ENCODE measurements at regions not wholly inside any gene's neighbourhood (a gene's known extent, or its start where the extent isn't known, plus 50 kb on each side); places are given as distances from the start of the nearest gene placed in this dataset.

DNA sequence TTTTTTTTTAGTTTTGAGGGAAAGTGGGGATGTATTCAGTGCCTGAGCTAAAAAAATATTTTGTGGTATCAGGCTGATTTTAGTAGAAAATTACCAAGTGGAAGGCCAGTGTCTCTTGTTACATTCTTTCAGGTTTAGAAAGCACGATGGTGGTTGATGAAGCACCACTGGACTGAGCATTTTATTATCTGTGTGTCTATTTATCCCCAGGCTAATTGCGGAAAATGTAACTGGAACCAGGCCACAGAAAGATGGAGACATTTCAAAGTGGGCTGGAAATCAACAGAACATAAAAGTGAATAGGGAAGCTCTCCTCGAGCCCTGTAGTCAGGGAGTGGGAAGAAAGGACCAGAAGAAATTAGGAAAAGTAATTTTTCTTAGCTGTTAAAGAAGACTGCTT lies 261.0 kb downstream of the STK31 start:
- no peak for DNase-seq (ENCODE audit: low read depth in 4 of 4, low spot score in 3 of 4)

- DNase-seq (ENCODE audit: low read depth in 4 of 4, low spot score in 3 of 4), result no peak
Observed at GRCh38 chr7:23972057-23972456, 262.0 kb downstream of the STK31 start.

DNA sequence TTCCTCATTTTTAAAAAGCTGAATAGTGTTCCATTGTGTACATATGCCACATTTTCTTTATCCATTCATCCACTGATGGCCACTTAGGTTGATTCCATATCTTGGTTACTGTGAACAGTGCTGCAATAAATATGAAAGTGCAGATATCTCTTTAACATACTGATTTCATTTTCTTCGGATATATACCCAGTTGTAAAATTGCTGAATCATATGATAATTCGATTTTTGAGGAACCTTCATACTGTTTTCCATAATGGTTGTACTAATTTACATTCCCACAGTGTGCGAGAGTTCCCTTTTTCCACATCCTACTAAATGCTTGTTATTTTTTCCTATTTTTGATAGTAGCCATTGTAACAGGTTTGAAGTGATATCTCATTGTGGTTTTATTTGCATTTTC lies 263.2 kb downstream of the STK31 start:
- no peak for DNase-seq (ENCODE audit: low read depth in 4 of 4, low spot score in 3 of 4)

DNA sequence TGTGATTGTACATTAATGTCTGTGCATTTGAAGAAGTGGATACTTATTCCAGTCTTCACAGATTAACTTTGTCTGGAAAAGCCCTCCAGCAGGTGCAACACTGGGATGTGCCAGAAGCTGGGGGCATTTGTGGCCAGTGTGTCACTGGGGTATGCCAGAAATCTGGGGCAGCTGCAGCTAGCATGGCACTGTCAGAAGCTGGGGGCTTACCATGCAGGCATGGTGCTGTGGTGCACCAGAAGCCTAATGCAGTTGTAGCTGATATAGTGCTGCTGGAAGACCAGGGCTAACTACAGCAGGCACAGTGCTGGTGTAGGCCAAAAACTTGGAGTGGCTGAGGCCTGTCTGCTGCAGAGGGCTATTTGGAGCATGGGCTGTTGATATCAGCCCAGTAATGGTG lies 270.1 kb downstream of the STK31 start:
- no peak for DNase-seq (ENCODE audit: low read depth in 4 of 4, low spot score in 3 of 4)

DNA sequence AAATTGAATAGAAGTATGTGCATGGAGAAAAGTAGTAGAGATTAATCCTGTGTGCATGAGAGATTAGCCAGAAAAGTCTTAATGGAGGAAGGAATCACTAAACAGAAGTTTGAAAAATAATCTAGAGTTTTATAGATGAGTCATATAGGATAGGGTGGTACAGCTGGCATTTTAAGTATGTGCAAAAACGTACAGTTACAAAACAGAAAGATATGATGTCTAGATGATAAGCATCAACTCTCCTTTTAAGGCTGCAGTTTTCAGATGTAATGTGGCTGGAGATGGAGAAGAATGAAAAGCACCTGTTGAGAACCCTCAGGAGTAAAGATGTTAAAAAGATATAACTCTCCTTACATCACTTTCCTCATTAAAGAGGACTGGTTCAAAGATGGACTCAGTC lies 271.3 kb downstream of the STK31 start:
- no peak for DNase-seq (ENCODE audit: low read depth in 4 of 4, low spot score in 3 of 4)

DNA sequence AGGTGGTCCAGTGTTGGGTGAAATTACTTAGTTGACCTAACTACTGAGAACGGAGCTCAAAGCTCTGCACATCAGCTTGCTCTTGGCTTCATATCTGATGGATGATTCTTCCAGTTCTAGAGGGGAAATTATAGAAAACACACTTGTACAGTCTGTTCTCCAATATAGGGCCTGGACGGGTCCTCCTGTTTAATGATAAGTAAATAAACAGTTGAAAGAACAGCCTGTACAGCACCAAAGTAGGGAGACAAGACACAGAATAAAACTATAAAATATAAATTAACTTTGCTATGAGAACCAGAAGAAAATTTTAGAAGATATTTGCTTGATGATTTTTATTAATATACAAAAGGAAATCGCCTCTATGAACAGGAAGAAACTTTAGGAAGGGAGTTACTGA lies 271.7 kb downstream of the STK31 start:
- DNase-seq (ENCODE audit: low read depth in 4 of 4, low spot score in 3 of 4), result no peak

- no peak for DNase-seq (ENCODE audit: low read depth in 4 of 4, low spot score in 3 of 4)
Observed at GRCh38 chr7:24005517-24005916, 278.5 kb upstream of the NPY start.

GRCh38 chr7:24010495-24010894 lies 273.5 kb upstream of the NPY start:
- no peak for DNase-seq (ENCODE audit: low read depth in 4 of 4, low spot score in 3 of 4)

GRCh38 chr7:24017519-24017918 lies 266.5 kb upstream of the NPY start:
- no peak for DNase-seq (ENCODE audit: low read depth in 4 of 4, low spot score in 3 of 4)

GRCh38 chr7:24018331-24018730 lies 265.7 kb upstream of the NPY start:
- DNase-seq (ENCODE audit: low read depth in 4 of 4, low spot score in 3 of 4), result no peak

DNA sequence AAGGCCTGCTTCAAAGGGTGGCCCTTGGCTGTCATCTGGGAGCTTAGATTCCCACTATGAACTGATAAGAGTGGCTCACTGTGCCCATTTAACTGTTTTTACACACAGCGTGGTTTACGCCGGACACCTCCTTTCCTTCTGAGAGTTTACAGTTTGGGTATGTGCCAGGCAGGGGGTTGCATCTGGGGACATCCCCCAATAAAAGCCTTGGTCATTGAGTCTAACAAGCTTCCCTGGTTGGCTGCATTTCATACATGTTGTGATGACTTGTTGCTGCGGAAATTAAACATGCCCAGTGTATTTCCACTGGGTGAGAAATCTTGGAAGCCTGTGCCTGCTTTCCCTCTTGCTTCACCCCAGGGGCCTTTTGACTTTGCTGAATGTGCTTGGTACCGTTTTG lies 264.1 kb upstream of the NPY start:
- no peak for DNase-seq (ENCODE audit: low read depth in 4 of 4, low spot score in 3 of 4)

GRCh38 chr7:24024276-24025068 lies 259.5 kb upstream of the NPY start:
- no peak for DNase-seq (ENCODE audit: low read depth in 4 of 4, low spot score in 3 of 4)

- no peak for DNase-seq (ENCODE audit: low read depth in 4 of 4, low spot score in 3 of 4)
Observed at GRCh38 chr7:24025094-24025493, 258.9 kb upstream of the NPY start.

DNA sequence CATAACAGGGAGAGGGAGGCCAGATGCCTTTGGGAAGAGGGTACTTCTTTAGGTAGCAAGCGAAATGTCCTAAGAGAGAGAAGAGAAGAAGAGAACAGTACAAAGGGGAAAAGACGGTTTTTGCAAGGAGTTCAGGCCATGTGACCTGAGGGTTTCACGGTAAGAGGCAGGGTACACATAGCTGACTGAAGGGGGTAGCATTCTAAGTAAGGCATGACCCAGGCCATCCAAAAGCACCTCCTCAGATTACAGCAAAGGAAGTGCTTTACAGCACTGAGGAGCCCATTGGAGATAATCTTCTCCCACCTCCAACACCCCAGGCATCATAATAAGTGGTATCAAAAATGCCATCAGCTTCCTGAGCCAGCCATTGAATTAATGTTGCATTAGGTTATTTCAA lies 258.2 kb upstream of the NPY start:
- no peak for DNase-seq (ENCODE audit: low read depth in 4 of 4, low spot score in 3 of 4)

GRCh38 chr7:24026351-24026750 lies 257.6 kb upstream of the NPY start:
- DNase-seq (ENCODE audit: low read depth in 4 of 4, low spot score in 3 of 4), result no peak

DNA sequence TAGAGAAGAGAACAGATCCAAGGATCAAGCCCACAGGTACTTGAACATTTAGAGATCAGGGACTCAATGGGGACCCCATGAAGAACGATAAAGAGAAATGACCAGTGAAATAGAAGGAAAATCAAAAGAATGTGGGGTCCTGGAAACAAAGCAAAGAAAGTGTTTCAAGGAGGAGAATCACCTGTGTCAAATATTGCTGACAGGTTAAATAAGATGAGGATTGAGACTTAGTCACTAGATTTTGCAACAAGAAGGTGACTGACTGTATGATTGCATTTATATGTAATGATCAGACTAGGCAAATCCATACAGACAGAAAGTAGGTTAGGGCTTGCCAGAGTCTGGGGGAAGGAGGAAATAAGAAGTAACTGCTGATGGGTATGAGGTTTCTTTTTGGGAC lies 254.9 kb upstream of the NPY start:
- DNase-seq (ENCODE audit: low read depth in 4 of 4, low spot score in 3 of 4), result no peak

DNA sequence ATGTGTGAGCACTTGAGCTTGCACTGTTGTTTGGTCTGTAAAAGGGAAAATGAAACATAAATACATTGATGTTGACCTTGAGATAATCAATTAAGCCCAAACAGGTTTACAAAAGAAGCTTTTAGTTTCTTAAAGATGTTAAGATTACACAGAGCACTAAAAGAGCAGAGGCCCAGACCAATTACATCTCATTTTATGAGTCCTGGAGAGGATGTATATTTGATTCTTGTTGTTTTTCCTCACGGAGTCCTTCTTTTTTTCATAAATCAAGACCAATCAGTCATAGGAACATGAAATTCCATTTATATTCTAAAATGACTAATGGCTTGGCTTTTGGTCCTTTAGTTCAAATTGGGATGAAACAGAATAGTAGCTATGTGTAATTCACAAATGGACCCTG lies 249.7 kb upstream of the NPY start:
- DNase-seq (ENCODE audit: low read depth in 4 of 4, low spot score in 3 of 4), result no peak

GRCh38 chr7:24035366-24036032 lies 248.5 kb upstream of the NPY start:
- no peak for DNase-seq (ENCODE audit: low read depth in 4 of 4, low spot score in 3 of 4)

GRCh38 chr7:24036033-24036412 lies 248.0 kb upstream of the NPY start:
- no peak for DNase-seq (ENCODE audit: low read depth in 4 of 4, low spot score in 3 of 4)

- DNase-seq (ENCODE audit: low read depth in 4 of 4, low spot score in 3 of 4), result no peak
Observed at GRCh38 chr7:24038993-24039392, 245.0 kb upstream of the NPY start.

DNA sequence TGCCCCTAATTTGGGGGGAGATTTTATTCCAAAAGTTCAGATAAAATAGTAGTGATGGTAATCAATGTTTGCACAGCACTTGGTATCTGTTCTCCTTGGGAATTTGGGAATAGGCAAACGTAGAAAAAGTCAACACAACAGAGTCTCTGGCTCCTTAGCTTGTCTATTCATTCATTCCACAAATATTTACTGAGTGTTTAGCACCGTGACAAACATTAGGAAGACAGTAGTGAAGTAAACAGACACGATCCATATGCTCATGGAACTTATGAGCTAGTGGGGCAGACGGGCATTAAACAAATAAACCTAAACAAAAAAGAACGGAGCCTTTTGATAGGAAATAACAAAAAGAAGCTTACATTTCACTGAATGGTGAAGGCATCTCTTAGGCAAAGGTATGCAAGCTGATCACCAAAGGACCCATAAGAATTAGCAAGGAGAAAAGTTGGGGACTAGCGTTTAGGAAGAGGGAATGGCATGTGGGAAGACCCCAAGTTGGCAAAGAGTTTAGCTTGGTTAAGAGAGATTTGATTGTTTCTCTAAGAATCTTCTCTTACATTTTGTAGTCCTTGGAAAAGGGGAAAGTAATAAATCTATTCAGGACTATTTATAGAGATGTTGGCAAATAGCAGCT lies 243.9 kb upstream of the NPY start:
- DNase-seq (ENCODE audit: low read depth in 4 of 4, low spot score in 3 of 4), result no peak

DNA sequence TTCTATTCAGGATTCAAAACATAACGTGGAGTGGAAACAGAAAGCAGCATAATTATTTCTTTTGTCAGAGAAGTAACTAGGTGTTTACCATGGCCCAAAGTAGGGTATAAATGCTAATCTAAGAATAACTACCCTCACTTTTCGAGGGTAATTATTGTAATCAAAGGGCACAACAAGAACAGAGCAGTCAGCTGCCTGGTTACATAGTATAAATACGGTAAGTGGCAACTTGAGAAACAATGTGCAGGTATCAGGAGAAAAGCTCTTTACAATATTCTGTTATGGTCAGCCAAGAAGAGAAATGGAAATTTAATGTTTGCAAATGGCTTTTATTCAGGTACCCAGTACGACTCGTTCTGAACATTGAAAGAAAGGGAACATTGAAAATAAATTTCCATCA lies 242.0 kb upstream of the NPY start:
- DNase-seq (ENCODE audit: low read depth in 4 of 4, low spot score in 3 of 4), result no peak
